NOMO-1 treated with DMSO at 0.1 percent for 48 hours (cell line): ENCODE measurements at regions not wholly inside any gene's neighbourhood (a gene's known extent, or its start where the extent isn't known, plus 50 kb on each side); places are given as distances from the start of the nearest gene placed in this dataset.

Experiments
- DNase-seq: peaks from one replicate; lab custom pipeline; 2025; ENCODE audit not compliant: unreplicated experiment; lab: John Stamatoyannopoulos, UW

GRCh38 chr20:50400705-50401586, 109.2 kb upstream of the PTPN1 start:
- DNase-seq: no peak

GRCh38 chr20:50401587-50402418, 108.4 kb upstream of the PTPN1 start:
- DNase-seq: no peak

DNA sequence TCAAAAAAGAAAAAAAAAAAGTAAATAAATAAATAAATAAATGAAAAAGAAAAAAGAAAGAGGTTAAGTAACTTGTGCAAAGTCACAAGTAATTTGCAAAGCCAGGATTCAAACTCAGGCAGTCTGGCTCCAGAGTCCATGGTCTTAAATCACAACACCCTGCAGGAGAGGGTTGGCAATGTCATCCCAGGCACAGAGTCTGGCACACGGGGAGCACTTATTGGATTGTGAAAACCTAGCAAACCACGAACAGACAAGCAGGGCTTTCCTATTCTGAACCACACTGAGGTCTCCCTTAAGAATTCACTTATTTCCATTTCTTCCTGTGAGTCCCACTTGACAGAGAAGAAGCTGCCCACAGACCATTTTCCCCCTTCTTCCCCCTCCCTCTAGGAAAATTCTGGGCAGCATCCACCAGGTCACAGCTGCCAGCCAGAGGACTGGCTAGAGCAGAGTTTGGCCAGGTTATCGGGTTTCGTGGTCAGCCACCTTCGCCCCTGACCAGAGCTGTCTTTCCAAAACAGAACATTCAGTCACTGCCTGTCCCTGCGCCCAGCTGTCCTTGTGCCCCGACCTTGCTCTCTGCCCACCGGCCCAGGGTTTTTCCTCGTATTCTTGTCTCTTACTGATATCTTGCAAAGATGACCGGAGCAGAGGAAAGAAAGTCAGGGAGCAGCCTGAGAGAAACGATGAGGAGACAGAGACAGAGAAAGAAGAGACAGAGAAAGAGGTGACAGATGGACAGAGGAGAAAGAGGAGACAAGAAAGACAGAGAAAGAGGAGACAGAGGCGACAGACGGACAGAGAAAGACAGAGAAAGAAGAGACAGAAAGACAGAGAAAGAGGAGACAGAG, 106.4 kb upstream of the PTPN1 start:
- no peak for DNase-seq

- no peak for DNase-seq
Observed at GRCh38 chr20:50404419-50405234, 105.6 kb upstream of the PTPN1 start.

- no peak for DNase-seq
Observed at GRCh38 chr20:50405235-50405914, 104.8 kb upstream of the PTPN1 start.

GRCh38 chr20:50405915-50406609, 104.1 kb upstream of the PTPN1 start:
- no peak for DNase-seq

DNA sequence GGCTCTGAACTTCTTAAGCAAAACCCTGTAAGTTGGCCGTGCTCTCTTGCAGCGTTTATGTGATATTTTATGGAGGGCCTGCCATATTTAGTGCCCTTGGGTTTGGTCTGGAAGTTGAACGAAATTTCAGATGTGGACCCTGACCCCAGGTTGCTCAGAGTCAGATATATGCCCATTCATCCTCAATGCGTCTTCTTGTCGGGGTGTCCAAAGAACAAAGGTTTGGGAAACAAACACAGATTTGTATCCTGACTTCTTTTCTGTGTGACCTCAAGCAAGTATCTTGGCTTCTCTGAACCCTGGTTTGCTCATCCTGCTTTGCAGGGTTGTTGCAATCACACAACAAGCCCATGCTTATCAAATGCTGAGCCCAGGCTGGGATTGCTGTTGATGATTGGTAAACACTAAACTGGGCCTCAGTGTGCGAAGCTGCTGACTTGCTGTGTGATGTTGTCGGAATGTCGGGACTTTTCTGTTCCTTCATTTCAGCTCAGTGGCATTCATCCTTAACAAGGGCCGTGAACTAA, 103.5 kb upstream of the PTPN1 start:
- no peak for DNase-seq

- no peak for DNase-seq
Observed at GRCh38 chr20:50408526-50409364, 101.4 kb upstream of the PTPN1 start.

GRCh38 chr20:50409495-50409894, 100.7 kb upstream of the PTPN1 start:
- DNase-seq: peak; percentile 75

DNA sequence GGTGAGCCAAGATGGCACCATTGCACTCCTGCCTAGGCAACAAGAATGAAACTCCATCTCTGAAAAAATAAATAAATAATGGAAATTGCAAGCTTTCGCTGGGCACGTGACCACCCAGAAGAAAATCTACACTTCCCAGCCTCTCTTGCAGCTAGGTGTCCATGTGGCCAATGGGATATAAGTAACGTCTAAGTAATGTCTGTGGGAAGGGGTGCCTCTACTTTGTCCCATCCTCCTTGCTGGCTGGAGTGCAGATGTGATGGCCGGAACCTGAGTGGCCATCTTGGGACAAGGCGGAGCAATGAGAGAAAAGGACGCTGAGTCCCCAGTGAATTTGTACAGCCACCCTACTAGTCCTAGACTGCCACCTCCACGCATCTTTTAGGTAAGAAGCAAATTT, 99.8 kb upstream of the PTPN1 start:
- DNase-seq: no peak

GRCh38 chr20:50412069-50412468, 98.1 kb upstream of the PTPN1 start:
- DNase-seq: no peak

- DNase-seq: no peak
Observed at GRCh38 chr20:50412499-50412898, 97.7 kb upstream of the PTPN1 start.

- DNase-seq: no peak
Observed at GRCh38 chr20:50413088-50413500, 97.1 kb upstream of the PTPN1 start.

GRCh38 chr20:50415021-50415515, 95.1 kb upstream of the PTPN1 start:
- DNase-seq: no peak

DNA sequence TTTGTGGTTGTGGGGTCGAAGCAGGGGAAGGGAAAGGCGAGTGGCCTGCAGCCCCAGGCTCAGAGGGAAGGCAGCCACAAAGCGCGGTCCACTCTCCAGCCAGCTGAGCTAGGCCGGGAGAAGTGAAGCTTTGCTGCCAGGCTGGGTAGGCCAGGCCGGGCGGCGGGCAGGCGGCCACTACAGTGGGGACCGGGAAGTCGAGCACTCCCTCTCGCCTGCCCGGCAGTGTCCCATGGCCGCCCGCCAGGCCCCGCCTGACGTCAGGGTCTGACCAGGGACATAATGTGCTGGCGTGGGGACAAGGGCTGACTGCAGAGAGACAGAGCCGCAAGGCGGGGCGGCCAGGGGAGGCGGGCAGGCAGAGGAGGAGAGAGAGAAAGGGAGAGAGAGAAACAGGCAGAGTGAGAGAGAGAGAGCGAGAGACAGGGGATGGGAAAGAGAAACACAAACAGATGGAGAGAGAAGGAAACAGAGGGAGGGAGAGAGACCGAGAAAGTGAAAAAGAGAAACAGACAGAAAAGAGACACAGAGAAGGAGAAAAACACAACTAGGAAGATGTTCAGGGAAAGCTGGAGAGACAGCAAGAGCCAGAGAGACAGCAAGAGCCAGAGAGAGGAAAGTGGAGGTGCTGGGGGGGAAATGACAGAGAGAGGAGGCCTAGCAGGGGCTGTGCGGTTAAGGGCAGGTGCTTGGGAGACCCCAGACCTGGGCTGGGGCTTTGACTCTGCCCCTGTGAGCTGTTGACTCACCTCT, 94.5 kb upstream of the PTPN1 start:
- DNase-seq: no peak

GRCh38 chr20:50416269-50417022, 93.7 kb upstream of the PTPN1 start:
- DNase-seq: no peak

GRCh38 chr20:50417023-50417329, 93.2 kb upstream of the PTPN1 start:
- no peak for DNase-seq
